ENCODE measurements at regions not wholly inside any gene's neighbourhood (a gene's known extent, or its start where the extent isn't known, plus 50 kb on each side); places are given as distances from the start of the nearest gene placed in this dataset.

DNA sequence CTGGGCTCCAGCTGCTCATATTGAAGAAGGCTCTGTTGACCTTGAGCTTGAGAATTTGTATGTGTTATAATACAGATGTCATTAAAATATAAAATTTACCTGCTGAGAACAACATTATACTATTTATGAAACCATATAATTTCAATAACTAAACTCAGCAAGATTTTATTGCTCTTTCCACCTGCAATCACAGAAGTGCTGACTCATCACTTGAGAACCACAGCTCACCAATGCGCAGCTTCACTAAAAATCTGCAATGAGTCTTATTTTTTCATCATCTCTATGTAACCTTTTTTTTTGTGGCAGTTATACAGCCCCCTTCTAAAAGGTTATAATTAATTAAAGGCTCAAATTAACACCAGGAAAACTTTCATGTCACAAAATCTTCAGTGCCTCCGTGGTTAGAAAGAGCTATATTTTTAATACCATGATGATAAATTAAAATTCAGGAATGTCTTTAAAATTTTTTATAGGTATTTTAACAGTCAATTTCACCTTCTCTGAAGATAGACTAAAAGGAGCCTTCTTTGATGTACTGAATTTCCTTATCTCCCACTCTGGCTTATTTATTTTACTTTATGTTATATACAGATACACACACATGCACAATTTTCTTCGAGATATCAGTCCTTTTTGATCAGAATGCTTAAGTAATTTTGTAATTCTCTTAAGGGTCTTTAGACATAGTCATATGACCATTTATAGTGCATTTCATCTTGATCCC, 102.7 kb downstream of the EVX1 start:
- no peak overlapping the region for H3K9ac ChIP-seq (replicated peaks; ENCODE audit: extremely low read depth, insufficient read depth, low read length)
- intact Hi-C loops (cut with micrococcal nuclease): no loop called here
- no TSS peak for BruUV-seq (replicated peaks)

More for the DNA sequence above, 102.7 kb downstream of the EVX1 start:
- no peak overlapping the region for H3K4me2 ChIP-seq (ENCODE audit: insufficient read depth, low read length)
- peaks cover 12 to 18% of the 10 kb centered on the region in 2 experiments for H3K27me3 ChIP-seq (ENCODE audit: control insufficient read depth in 2 of 2, insufficient read depth in 2 of 2, low read length in 2 of 2)
- TF ChIP-seq JUN (IDR thresholded peaks at IDR 0.05; ENCODE audit: borderline replicate concordance, insufficient read depth, insufficient read length, low read depth) (no peak), MYC (IDR thresholded peaks at IDR 0.05; ENCODE audit: low read depth, low read length) (no peak), EZH2 (IDR thresholded peaks at IDR 0.05; ENCODE audit: borderline replicate concordance, low read depth, low read length, severe bottlenecking) (no peak), GATA2 (IDR thresholded peaks at IDR 0.05; ENCODE audit: insufficient read depth, insufficient read length, low read depth, low read length) (no peak), POLR2AphosphoS5 (IDR thresholded peaks at IDR 0.05; ENCODE audit: insufficient read depth, low read depth, low read length) (no peak), POLR2A (IDR thresholded peaks at IDR 0.05; ENCODE audit: low read depth, low read length) (no peak), FOS (IDR thresholded peaks at IDR 0.05; ENCODE audit: borderline replicate concordance, insufficient read depth, low read length) (no peak)
- TF ChIP-seq, protein P1, sequence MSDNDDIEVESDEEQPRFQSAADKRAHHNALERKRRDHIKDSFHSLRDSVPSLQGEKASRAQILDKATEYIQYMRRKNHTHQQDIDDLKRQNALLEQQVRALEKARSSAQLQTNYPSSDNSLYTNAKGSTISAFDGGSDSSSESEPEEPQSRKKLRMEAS (IDR thresholded peaks at IDR 0.05; ENCODE audit: insufficient read depth, insufficient read length): no peak
- TF ChIP-seq, protein P2, sequence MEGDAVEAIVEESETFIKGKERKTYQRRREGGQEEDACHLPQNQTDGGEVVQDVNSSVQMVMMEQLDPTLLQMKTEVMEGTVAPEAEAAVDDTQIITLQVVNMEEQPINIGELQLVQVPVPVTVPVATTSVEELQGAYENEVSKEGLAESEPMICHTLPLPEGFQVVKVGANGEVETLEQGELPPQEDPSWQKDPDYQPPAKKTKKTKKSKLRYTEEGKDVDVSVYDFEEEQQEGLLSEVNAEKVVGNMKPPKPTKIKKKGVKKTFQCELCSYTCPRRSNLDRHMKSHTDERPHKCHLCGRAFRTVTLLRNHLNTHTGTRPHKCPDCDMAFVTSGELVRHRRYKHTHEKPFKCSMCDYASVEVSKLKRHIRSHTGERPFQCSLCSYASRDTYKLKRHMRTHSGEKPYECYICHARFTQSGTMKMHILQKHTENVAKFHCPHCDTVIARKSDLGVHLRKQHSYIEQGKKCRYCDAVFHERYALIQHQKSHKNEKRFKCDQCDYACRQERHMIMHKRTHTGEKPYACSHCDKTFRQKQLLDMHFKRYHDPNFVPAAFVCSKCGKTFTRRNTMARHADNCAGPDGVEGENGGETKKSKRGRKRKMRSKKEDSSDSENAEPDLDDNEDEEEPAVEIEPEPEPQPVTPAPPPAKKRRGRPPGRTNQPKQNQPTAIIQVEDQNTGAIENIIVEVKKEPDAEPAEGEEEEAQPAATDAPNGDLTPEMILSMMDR (IDR thresholded peaks at IDR 0.05; ENCODE audit: extremely low read depth in 1 of 2, insufficient read depth in 1 of 2, low read depth in 1 of 2, low read length in 2 of 2): no peak
- H3K9me1 ChIP-seq (replicated peaks; ENCODE audit: control insufficient read depth, extremely low read depth, insufficient read depth, low read length): no peaks in the 10 kb centered on the region
- H3K36me3 ChIP-seq (ENCODE audit: control insufficient read depth in 2 of 2, extremely low read depth in 1 of 2, insufficient read depth in 2 of 2, low read length in 2 of 2): no peaks in the 10 kb centered on the region
- dilution Hi-C loops (cut with MboI; ENCODE audit: extremely low pct_ligation_motif_present, low sequenced_read_pairs): no loop called here
- no peaks in the 10 kb centered on the region for H4K20me1 ChIP-seq (replicated peaks; ENCODE audit: control insufficient read depth, extremely low read depth, insufficient read depth, low read length)
- no peak overlapping the region for H2AFZ ChIP-seq (ENCODE audit: low read depth, low read length)
- no peaks in the 10 kb centered on the region for H3K79me2 ChIP-seq (ENCODE audit: control insufficient read depth, insufficient read depth, low read length)
- POLR2A ChIA-PET: no interaction called here
- FAIRE-seq (no peak), DNase-seq (ENCODE audit: low read depth, low spot score) (no peak)
- no peak overlapping the region for H3K4me3 ChIP-seq (replicated peaks in 1 of 3; ENCODE audit: insufficient read depth in 1 of 3, low read depth in 1 of 3, low read length in 3 of 3)
- H3K27ac ChIP-seq (ENCODE audit: insufficient read depth, low read depth, low read length): no peak overlapping the region
- H3K9me3 ChIP-seq (replicated peaks; ENCODE audit: control insufficient read depth, insufficient read depth, low read length): no peaks in the 10 kb centered on the region
- no peaks in the 10 kb centered on the region for H3K4me1 ChIP-seq (ENCODE audit: control insufficient read depth, extremely low read depth, insufficient read depth, low read length)
- CTCF ChIA-PET: interaction anchor here (0.6 to 1.4 kb wide), 3 partner anchors 13 to 150 kb away, joined by 3 to 4 read pairs (median 3); no protein-coding TSS in a partner anchor
